PC-9 (cell line): ENCODE measurements at regions not wholly inside any gene's neighbourhood (a gene's known extent, or its start where the extent isn't known, plus 50 kb on each side); places are given as distances from the start of the nearest gene placed in this dataset.
"Not testable (repeated sequence)": the region's sequence is repeated elsewhere in the genome, so short reads cannot be mapped to it uniquely, and the experiment has no call there.

Experiments
- EZH2 ChIP-seq: fragments of 200-600 bp; sonication (generic); IDR thresholded peaks from 2 replicates; pipeline ENCODE4 v1.8.0; 2017; ENCODE audit warnings: antibody characterized with exemption, low read depth
- TF ChIP-seq, protein P1 (sequence below): fragments of 200-600 bp; sonication (generic); conservative IDR thresholded peaks from 2 replicates; pipeline ENCODE4 v1.6.1; 2017; ENCODE audit warnings: mixed run types, antibody characterized with exemption, mild to moderate bottlenecking, moderate library complexity

DNA sequence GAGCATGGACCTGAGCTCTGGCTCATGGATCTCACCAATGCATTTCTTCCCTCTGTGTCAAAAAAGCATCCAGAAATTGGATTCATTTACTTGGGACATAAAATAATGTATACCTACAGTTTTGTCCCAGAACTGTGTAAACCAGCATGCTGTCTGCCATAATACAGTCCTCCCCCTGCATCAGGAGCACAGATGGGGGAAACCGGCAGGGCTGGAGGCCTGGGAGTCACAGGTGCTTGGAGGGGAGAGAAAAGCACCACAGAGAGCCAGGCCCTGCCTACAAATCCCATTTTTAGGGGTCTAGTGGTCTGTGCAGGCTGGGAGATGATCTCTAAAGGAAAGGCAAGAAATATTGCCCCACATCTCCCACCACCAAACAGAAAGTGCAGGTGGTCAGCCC, 91.8 kb downstream of the POTEH start:
- TF ChIP-seq, protein P1, sequence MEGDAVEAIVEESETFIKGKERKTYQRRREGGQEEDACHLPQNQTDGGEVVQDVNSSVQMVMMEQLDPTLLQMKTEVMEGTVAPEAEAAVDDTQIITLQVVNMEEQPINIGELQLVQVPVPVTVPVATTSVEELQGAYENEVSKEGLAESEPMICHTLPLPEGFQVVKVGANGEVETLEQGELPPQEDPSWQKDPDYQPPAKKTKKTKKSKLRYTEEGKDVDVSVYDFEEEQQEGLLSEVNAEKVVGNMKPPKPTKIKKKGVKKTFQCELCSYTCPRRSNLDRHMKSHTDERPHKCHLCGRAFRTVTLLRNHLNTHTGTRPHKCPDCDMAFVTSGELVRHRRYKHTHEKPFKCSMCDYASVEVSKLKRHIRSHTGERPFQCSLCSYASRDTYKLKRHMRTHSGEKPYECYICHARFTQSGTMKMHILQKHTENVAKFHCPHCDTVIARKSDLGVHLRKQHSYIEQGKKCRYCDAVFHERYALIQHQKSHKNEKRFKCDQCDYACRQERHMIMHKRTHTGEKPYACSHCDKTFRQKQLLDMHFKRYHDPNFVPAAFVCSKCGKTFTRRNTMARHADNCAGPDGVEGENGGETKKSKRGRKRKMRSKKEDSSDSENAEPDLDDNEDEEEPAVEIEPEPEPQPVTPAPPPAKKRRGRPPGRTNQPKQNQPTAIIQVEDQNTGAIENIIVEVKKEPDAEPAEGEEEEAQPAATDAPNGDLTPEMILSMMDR, result not testable (repeated sequence)
- TF ChIP-seq EZH2, result not testable (repeated sequence)
